ENCODE measurements at regions not wholly inside any gene's neighbourhood (a gene's known extent, or its start where the extent isn't known, plus 50 kb on each side); places are given as distances from the start of the nearest gene placed in this dataset.

- no peaks in the 10 kb centered on the region for H3K9me3 ChIP-seq (ENCODE audit: insufficient read depth, low read length)
- DNase-seq (ENCODE audit: low read depth, low spot score) = no peak
- H3K4me3 ChIP-seq (ENCODE audit: insufficient read length, low read depth) = no peak overlapping the region
- no peak overlapping the region for H3K9ac ChIP-seq (ENCODE audit: insufficient read length, low read depth)
- H3K36me3 ChIP-seq (ENCODE audit: insufficient read depth, insufficient read length, low read length) = no peaks in the 10 kb centered on the region
- H3K27me3 ChIP-seq (ENCODE audit: insufficient read depth, insufficient read length) = no peaks in the 10 kb centered on the region
- TF ChIP-seq YY1 (IDR thresholded peaks at IDR 0.05; ENCODE audit: insufficient read depth, insufficient read length) = no peak
- TF ChIP-seq SUZ12 (IDR thresholded peaks at IDR 0.05; ENCODE audit: extremely low read depth, insufficient read depth, insufficient read length) = no peak
- no peak for TF ChIP-seq ZNF274 (IDR thresholded peaks at IDR 0.05; ENCODE audit: low read depth, low read length)
- peaks cover 3% of the 10 kb centered on the region for H3K4me1 ChIP-seq (ENCODE audit: insufficient read depth, insufficient read length)
These were observed 132.1 kb downstream of the MAIP1 start for GRCh38 chr2:200087451-200087850.

- peak; percentile 15 for DNase-seq (ENCODE audit: low read depth, low spot score)
- Histone ChIP-seq H3K9me3 (ENCODE audit: insufficient read depth, low read length) (no peaks in the 10 kb centered on the region), H3K4me3 (ENCODE audit: insufficient read length, low read depth) (no peak overlapping the region), H3K9ac (ENCODE audit: insufficient read length, low read depth) (no peak overlapping the region), H3K4me1 (ENCODE audit: insufficient read depth, insufficient read length) (peaks cover 3% of the 10 kb centered on the region), H3K36me3 (ENCODE audit: insufficient read depth, insufficient read length, low read length) (no peaks in the 10 kb centered on the region), H3K27me3 (ENCODE audit: insufficient read depth, insufficient read length) (no peaks in the 10 kb centered on the region)
- TF ChIP-seq YY1 (IDR thresholded peaks at IDR 0.05; ENCODE audit: insufficient read depth, insufficient read length) (no peak), SUZ12 (IDR thresholded peaks at IDR 0.05; ENCODE audit: extremely low read depth, insufficient read depth, insufficient read length) (no peak), ZNF274 (IDR thresholded peaks at IDR 0.05; ENCODE audit: low read depth, low read length) (no peak)
These were observed 133.8 kb downstream of the MAIP1 start for GRCh38 chr2:200089040-200089755.

GRCh38 chr2:200089756-200090109, 134.4 kb downstream of the MAIP1 start:
- H3K4me1 ChIP-seq (ENCODE audit: insufficient read depth, insufficient read length) = peaks cover 3% of the 10 kb centered on the region

GRCh38 chr2:200090683-200091082, 135.3 kb downstream of the MAIP1 start:
- Histone ChIP-seq H3K9me3 (ENCODE audit: insufficient read depth, low read length) (no peaks in the 10 kb centered on the region), H3K4me3 (ENCODE audit: insufficient read length, low read depth) (no peak overlapping the region), H3K9ac (ENCODE audit: insufficient read length, low read depth) (no peak overlapping the region), H3K27me3 (ENCODE audit: insufficient read depth, insufficient read length) (no peaks in the 10 kb centered on the region), H3K36me3 (ENCODE audit: insufficient read depth, insufficient read length, low read length) (no peaks in the 10 kb centered on the region), H3K4me1 (ENCODE audit: insufficient read depth, insufficient read length) (peaks cover 3% of the 10 kb centered on the region)
- TF ChIP-seq YY1 (IDR thresholded peaks at IDR 0.05; ENCODE audit: insufficient read depth, insufficient read length) (no peak), ZNF274 (IDR thresholded peaks at IDR 0.05; ENCODE audit: low read depth, low read length) (no peak), SUZ12 (IDR thresholded peaks at IDR 0.05; ENCODE audit: extremely low read depth, insufficient read depth, insufficient read length) (no peak)
- DNase-seq (ENCODE audit: low read depth, low spot score) = no peak

More at GRCh38 chr2:200089756-200090109, 134.4 kb downstream of the MAIP1 start:
- no peak for DNase-seq (ENCODE audit: low read depth, low spot score)
- TF ChIP-seq SUZ12 (IDR thresholded peaks at IDR 0.05; ENCODE audit: extremely low read depth, insufficient read depth, insufficient read length) (no peak), YY1 (IDR thresholded peaks at IDR 0.05; ENCODE audit: insufficient read depth, insufficient read length) (no peak), ZNF274 (IDR thresholded peaks at IDR 0.05; ENCODE audit: low read depth, low read length) (no peak)
- H3K36me3 ChIP-seq (ENCODE audit: insufficient read depth, insufficient read length, low read length) = no peaks in the 10 kb centered on the region
- no peak overlapping the region for H3K9ac ChIP-seq (ENCODE audit: insufficient read length, low read depth)
- no peaks in the 10 kb centered on the region for H3K27me3 ChIP-seq (ENCODE audit: insufficient read depth, insufficient read length)
- H3K9me3 ChIP-seq (ENCODE audit: insufficient read depth, low read length) = no peaks in the 10 kb centered on the region
- no peak overlapping the region for H3K4me3 ChIP-seq (ENCODE audit: insufficient read length, low read depth)

GRCh38 chr2:200091126-200091525, 135.7 kb downstream of the MAIP1 start:
- no peaks in the 10 kb centered on the region for H3K36me3 ChIP-seq (ENCODE audit: insufficient read depth, insufficient read length, low read length)
- peaks cover 3% of the 10 kb centered on the region for H3K4me1 ChIP-seq (ENCODE audit: insufficient read depth, insufficient read length)
- no peaks in the 10 kb centered on the region for H3K9me3 ChIP-seq (ENCODE audit: insufficient read depth, low read length)
- no peak for TF ChIP-seq ZNF274 (IDR thresholded peaks at IDR 0.05; ENCODE audit: low read depth, low read length)
- no peak for TF ChIP-seq YY1 (IDR thresholded peaks at IDR 0.05; ENCODE audit: insufficient read depth, insufficient read length)
- TF ChIP-seq SUZ12 (IDR thresholded peaks at IDR 0.05; ENCODE audit: extremely low read depth, insufficient read depth, insufficient read length) = no peak
- H3K4me3 ChIP-seq (ENCODE audit: insufficient read length, low read depth) = no peak overlapping the region
- H3K9ac ChIP-seq (ENCODE audit: insufficient read length, low read depth) = no peak overlapping the region
- no peaks in the 10 kb centered on the region for H3K27me3 ChIP-seq (ENCODE audit: insufficient read depth, insufficient read length)
- no peak for DNase-seq (ENCODE audit: low read depth, low spot score)

GRCh38 chr2:200092235-200092634, 136.9 kb downstream of the MAIP1 start:
- no peaks in the 10 kb centered on the region for H3K9me3 ChIP-seq (ENCODE audit: insufficient read depth, low read length)
- no peak for DNase-seq (ENCODE audit: low read depth, low spot score)
- no peak overlapping the region for H3K9ac ChIP-seq (ENCODE audit: insufficient read length, low read depth)
- TF ChIP-seq YY1 (IDR thresholded peaks at IDR 0.05; ENCODE audit: insufficient read depth, insufficient read length) (no peak), ZNF274 (IDR thresholded peaks at IDR 0.05; ENCODE audit: low read depth, low read length) (no peak), SUZ12 (IDR thresholded peaks at IDR 0.05; ENCODE audit: extremely low read depth, insufficient read depth, insufficient read length) (no peak)
- H3K4me3 ChIP-seq (ENCODE audit: insufficient read length, low read depth) = no peak overlapping the region
- peaks cover 3% of the 10 kb centered on the region for H3K4me1 ChIP-seq (ENCODE audit: insufficient read depth, insufficient read length)
- no peaks in the 10 kb centered on the region for H3K27me3 ChIP-seq (ENCODE audit: insufficient read depth, insufficient read length)
- H3K36me3 ChIP-seq (ENCODE audit: insufficient read depth, insufficient read length, low read length) = no peaks in the 10 kb centered on the region

- H3K9ac ChIP-seq (ENCODE audit: insufficient read length, low read depth) = no peak overlapping the region
- H3K4me1 ChIP-seq (ENCODE audit: insufficient read depth, insufficient read length) = peaks cover 3% of the 10 kb centered on the region
- H3K4me3 ChIP-seq (ENCODE audit: insufficient read length, low read depth) = no peak overlapping the region
- DNase-seq (ENCODE audit: low read depth, low spot score) = no peak
- TF ChIP-seq YY1 (IDR thresholded peaks at IDR 0.05; ENCODE audit: insufficient read depth, insufficient read length) (no peak), ZNF274 (IDR thresholded peaks at IDR 0.05; ENCODE audit: low read depth, low read length) (no peak), SUZ12 (IDR thresholded peaks at IDR 0.05; ENCODE audit: extremely low read depth, insufficient read depth, insufficient read length) (no peak)
- H3K27me3 ChIP-seq (ENCODE audit: insufficient read depth, insufficient read length) = no peaks in the 10 kb centered on the region
- H3K9me3 ChIP-seq (ENCODE audit: insufficient read depth, low read length) = no peaks in the 10 kb centered on the region
- H3K36me3 ChIP-seq (ENCODE audit: insufficient read depth, insufficient read length, low read length) = no peaks in the 10 kb centered on the region
These were observed 140.1 kb downstream of the MAIP1 start for GRCh38 chr2:200095436-200095835.
